ENCODE measurements at regions not wholly inside any gene's neighbourhood (a gene's known extent, or its start where the extent isn't known, plus 50 kb on each side); places are given as distances from the start of the nearest gene placed in this dataset.
"Not testable (repeated sequence)": the region's sequence is repeated elsewhere in the genome, so short reads cannot be mapped to it uniquely, and the experiment has no call there.

GRCh38 chr4:56148428-56148827 lies 199.7 kb downstream of the CEP135 start:
- intact Hi-C loops (cut with micrococcal nuclease) = no loop called here

DNA sequence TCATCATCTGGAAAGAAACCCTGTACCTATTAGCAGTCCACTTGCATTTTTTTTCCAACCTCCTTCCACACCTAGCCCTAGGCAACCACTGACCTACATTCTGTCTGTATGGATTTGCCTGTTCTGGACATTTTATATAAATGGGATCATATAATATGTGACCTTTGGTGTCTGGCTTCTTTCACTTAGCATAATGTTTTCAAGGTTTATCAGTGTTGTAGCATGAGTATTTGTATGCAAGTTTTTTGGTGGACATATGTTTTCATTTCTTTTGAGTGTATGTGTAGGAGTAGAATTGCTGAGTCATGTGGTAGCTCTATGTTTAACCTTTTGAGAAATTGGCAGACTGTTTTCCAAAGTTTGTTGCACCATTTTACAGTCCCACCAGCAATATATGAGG lies 198.6 kb downstream of the CEP135 start:
- intact Hi-C loops (cut with micrococcal nuclease) = no loop called here

- intact Hi-C loops (cut with micrococcal nuclease) = no loop called here
Measured at GRCh38 chr4:56146956-56147355, 198.2 kb downstream of the CEP135 start.

- intact Hi-C loops (cut with micrococcal nuclease) = no loop called here
Measured at GRCh38 chr4:56142088-56142487, 193.3 kb downstream of the CEP135 start.

- intact Hi-C loops (cut with micrococcal nuclease) = no loop called here
Measured at GRCh38 chr4:56139241-56139827, 190.6 kb downstream of the CEP135 start.

DNA sequence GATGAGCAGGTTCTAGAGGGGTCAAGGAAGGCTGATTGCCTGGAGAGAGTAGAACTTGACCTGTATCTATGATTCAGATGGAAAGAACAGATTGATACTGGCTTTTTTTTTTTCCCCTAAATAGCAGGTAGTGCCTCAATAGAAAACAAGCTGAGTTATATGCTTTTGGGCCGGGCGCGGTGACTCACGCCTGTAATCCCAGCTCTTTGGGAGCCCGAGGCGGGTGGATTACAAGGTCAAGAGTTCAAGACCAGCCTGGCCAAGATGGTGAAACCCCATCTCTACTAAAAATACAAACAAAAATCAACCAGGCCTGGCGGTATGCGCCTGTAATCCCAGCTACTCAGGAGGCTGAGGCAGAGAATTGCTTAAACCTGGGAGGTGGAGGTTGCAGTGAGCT lies 186.1 kb downstream of the CEP135 start:
- intact Hi-C loops (cut with micrococcal nuclease) = not testable (repeated sequence)

DNA sequence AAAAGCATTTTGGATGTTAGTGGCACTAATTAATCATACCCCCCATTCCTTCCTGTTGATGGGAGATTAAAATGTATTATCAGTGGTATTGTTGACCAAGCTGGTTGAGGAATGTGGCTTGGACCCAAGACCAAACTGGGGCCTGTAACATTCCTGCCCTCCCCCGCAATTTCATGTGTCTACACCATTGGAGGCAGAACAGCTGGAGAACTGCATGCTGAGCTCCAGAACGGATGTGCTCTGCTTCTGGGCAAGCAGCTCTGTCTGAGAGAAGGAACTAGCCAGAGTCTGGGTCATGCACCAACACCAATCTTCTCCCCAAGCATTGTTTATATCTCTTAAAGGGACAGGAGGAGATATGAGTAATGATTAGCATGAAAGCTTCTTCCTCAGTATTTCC lies 185.5 kb downstream of the CEP135 start:
- intact Hi-C loops (cut with micrococcal nuclease) = no loop called here

DNA sequence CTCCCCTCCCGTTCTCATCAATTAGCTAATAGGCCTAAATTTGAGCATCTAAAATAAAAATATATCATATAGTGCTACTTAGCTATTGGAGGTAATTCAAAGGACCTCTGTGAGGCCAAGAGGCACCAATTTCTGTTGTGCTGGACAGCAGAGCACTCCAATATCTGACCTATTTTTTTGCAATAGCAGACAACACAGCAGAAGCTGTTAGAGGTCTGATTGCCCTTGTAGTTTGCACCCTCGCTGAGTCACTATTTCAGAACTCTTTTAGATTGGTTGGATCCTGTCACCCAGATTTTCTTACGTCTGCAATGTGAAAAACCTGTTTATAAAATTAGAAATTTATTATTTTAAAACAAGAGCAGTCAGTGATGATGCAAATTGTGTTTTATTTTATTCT lies 184.1 kb downstream of the CEP135 start:
- intact Hi-C loops (cut with micrococcal nuclease) = no loop called here

DNA sequence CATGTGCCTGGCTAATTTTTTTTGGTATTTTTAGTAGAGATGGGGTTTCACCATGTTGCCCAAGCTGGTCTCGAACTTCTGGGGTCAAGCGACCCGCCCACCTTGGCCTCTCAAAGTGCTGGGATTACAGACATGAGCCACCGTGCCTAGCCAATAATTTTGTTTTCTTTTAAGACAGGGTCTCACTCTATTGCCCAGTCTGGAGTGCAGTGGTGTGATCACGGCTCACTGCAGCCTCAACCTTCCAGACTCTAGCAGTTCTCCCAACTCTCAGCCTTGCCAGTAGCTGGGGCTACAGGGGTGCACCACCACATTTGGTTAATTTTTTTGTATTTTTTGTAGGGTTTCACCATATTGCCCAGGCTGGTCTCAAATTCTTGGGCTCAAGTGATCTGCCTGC lies 183.4 kb downstream of the CEP135 start:
- intact Hi-C loops (cut with micrococcal nuclease) = not testable (repeated sequence)

- intact Hi-C loops (cut with micrococcal nuclease) = no loop called here
Measured at GRCh38 chr4:56130606-56131155, 181.9 kb downstream of the CEP135 start.

GRCh38 chr4:56129431-56129861 lies 180.7 kb downstream of the CEP135 start:
- intact Hi-C loops (cut with micrococcal nuclease) = loop anchor here (1.0 kb wide), 1 partner anchor 172 kb away; no protein-coding TSS in a partner anchor

GRCh38 chr4:56128213-56128612 lies 179.5 kb downstream of the CEP135 start:
- intact Hi-C loops (cut with micrococcal nuclease) = no loop called here

GRCh38 chr4:56127716-56128115 lies 179.0 kb downstream of the CEP135 start:
- intact Hi-C loops (cut with micrococcal nuclease) = no loop called here

DNA sequence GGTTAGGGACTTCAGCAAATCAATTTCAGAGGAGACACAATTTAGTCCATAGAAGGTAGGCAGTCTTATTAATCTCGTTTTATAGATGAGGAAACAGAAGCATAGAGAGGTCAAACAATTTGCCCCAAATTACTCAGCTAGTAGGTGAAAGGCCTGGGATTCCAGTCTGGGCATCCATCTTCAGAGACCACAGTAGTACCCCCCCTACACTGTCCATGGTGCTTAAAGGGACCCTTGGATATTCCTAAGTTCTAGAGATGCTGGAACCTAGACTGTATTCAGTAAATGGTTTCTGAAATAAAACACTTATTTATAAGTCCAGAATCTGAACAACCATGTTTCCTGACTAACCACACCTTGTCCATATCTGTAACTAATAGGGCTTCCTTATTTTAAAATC lies 174.8 kb downstream of the CEP135 start:
- intact Hi-C loops (cut with micrococcal nuclease) = no loop called here

DNA sequence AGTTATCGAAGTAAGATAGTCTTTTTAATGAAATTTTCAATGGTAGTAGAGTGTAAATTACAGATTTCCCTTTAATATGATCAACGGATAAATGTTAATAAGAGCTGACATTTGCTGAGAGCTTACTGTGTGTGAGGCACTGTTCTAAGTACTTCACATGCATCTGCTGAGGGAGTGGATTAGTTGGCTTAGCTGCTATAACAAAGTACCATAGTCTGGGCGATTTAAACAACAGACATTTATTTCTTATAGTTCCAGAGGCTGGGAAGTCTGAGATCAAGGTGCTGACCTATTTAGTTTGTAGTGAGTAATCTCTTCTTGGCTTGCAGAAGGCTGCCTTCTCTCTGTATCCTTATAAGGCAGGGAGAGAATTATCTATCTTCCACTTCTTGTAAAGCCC lies 174.3 kb downstream of the CEP135 start:
- intact Hi-C loops (cut with micrococcal nuclease) = no loop called here

DNA sequence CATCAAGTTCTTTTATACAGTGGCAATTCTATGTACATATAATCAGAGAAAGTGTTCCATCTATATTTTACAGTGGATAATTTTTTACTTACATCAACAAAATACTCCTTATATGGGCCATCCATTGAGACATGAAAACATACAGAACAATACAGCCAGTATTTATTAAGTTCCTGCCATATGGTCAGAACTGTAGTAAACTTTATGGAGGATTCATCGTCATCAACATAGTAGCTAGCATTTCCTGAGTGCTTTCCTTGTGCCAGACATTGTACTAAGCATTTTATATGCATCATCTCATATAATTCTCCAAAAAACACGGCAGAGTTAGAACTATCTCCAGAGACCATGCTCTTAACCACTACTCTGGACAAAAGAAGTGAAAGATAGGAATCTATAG lies 170.1 kb downstream of the CEP135 start:
- intact Hi-C loops (cut with micrococcal nuclease) = no loop called here

- intact Hi-C loops (cut with micrococcal nuclease) = no loop called here
Measured at GRCh38 chr4:56118055-56118454, 169.3 kb downstream of the CEP135 start.

DNA sequence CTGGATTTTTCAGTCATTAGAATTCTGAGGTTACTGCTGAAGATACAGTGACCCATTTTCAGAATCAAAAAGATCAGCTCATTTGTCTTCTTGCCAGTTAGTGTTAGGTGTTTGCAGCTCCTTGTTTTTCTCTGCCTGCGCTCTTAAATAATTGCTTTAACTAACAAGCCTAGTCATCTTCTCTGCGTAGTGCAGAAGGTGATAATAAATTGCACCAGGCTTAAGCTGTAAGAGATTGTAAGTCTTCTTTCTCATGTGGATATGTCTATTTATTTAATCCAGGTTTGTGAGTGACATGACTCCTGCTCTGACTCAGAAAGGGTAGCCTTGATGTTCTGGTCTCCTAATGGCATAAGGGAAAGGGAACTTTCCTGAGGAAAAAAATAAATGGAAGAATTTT lies 167.2 kb downstream of the CEP135 start:
- intact Hi-C loops (cut with micrococcal nuclease) = no loop called here

GRCh38 chr4:56112377-56112776 lies 163.6 kb downstream of the CEP135 start:
- intact Hi-C loops (cut with micrococcal nuclease) = no loop called here

GRCh38 chr4:56106180-56107147 lies 157.7 kb downstream of the CEP135 start:
- intact Hi-C loops (cut with micrococcal nuclease) = no loop called here

DNA sequence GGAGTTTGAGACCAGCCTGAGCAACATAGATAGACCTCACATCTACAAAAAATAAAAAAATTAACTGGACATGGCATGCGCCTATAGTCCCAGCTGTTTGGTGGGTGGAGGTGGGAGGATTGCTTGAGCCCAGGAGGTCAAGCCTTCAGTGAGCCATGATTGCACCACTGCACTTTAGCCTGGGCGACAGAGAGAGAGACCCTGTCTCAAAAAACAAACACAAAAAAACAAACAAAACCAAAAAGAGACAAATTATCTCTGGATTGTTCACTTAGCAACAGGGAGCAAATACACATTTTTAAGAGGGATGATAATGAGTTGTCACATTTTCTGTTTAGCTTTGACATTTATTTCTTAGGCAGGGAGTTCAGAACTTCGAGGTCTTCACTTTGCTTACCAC lies 155.4 kb downstream of the CEP135 start:
- intact Hi-C loops (cut with micrococcal nuclease) = no loop called here

- intact Hi-C loops (cut with micrococcal nuclease) = no loop called here
Measured at GRCh38 chr4:56102601-56103000, 153.9 kb downstream of the CEP135 start.
